GM21367 (cell line): ENCODE measurements at regions not wholly inside any gene's neighbourhood (a gene's known extent, or its start where the extent isn't known, plus 50 kb on each side); places are given as distances from the start of the nearest gene placed in this dataset.

Experiments
- ATAC-seq: cut with Tn5 transposase; IDR thresholded peaks from one replicate; pipeline ENCODE4 v1.9.1; 2021; ENCODE audit not compliant: unreplicated experiment

- ATAC-seq, result no peak
Measured at GRCh38 chr7:41475801-41476459, 227.0 kb downstream of the INHBA start.

DNA sequence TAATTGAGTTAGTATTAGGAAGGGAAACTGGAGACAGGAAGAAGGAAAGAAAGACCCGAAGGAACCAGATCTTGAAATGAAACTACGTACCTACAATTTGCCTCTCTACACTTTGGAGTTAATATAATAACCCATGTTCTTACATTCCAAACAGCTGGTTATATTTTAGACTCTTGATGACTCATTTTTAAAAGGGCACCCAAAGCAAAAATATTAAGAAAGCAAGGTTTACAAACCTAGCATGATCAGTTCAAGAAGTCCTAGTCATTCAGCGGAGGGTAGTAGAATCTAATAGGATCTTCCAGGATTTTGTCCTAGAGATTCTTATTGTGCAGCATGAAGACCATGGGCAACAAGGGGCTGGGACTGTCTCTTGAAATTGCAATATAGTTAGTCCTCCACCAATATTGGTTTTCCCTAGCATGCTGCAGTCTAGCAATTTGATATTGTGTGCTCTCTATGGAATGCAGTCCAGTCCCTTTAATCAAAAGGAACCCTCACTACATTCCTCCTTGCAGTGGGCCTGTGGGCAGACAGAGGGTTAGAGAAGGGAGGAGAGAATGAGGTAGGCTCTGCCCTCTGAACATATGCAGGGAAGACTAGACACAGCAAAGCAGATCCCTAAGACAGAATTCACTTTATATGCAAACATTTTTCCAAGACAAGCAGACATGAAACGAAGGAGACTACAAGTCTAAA is 230.3 kb downstream of the INHBA start:
- no peak for ATAC-seq

DNA sequence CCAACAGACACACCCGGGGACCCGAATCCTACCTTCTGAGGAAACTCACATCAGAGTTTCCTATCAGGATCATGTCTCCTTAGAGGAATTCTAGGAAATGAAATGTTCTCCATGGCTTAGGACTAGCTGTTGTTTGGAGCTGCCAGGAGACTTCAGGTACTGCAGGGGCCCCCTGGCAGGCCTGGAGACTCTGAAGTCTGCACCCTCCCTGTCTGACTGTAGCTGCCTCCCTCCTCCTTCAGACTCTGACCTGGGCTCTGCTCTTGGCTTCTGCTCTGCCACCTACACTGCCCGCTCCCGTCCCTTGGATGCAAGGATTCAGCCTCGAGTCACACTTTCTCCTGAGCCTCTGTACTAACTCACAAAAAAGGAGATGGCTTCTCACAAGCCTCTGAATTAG is 232.8 kb downstream of the INHBA start:
- no peak for ATAC-seq

- no peak for ATAC-seq
Measured at GRCh38 chr7:41467596-41467995, 235.3 kb downstream of the INHBA start.

GRCh38 chr7:41466760-41467384 is 236.0 kb downstream of the INHBA start:
- ATAC-seq, result no peak

DNA sequence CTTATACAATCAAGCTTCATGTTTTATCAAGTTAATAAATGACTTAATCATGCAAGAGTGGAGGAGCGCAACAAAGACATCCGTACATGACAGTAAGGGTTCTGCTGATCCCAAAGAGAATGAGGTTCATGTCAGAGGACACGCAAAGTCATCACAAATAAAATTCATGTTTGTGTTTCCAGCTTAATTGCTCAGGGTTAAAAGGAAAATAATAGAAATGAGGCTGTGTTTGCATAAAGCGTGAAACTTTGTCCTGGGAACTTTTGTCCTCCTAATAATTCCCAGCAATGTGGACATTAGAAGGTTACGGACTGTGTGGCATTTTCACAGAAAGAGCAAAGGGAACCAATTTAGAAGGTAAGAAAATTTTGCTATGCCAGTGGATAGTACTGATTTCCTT is 237.3 kb downstream of the INHBA start:
- no peak for ATAC-seq

DNA sequence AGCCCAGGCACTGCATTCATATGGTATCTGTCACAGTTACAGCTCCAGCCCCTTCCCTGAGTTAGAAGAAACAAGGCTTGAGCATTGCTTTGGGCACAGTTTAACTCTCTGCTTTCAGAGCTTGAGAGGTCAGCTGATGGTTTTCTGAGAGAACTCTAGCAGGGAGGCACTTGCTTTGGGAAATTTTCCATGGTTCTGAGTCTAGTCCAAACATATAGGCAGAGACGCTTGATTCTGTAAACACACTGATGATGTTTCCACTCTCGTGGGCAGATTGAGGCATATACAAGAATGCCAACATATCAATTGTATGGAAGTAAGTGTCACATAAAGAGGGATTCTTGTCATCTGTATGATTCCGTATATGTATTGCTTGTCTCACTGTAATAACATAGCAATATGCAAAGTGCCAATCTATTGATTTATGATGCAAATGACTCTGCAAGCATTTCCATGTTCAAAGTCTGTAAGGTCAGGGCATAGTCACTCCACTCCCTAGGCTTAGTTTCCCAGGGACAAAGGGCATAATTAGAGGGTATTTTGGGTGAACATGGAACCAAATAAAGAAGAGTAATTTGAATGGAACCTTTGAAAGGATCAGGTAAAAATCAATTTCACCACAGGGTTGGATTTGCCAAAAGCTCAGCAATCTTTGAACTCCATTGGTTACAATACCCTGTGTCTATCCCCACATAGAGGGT is 239.0 kb downstream of the INHBA start:
- ATAC-seq, result no peak

- no peak for ATAC-seq
Measured at GRCh38 chr7:41459623-41460261, 243.1 kb downstream of the INHBA start.

DNA sequence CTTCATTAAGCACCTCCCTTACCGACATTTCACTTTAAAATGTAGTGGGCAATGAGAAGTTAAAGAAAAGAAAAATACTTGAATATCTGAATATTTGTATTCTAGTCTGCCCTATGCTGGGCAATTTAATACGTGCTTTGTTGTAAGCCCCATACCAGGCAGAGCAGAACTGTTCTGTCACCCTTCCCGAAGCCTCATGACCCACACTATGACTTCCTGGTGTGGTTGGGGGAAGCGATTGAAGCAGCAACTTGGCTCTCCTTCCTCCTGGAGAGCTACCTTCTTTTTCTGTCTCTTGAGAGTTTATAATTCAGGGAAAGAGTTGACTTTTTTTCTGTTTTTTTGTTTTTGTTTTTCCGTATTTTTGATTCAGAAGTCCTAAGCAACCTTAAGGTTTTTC is 243.7 kb downstream of the INHBA start:
- no peak for ATAC-seq

DNA sequence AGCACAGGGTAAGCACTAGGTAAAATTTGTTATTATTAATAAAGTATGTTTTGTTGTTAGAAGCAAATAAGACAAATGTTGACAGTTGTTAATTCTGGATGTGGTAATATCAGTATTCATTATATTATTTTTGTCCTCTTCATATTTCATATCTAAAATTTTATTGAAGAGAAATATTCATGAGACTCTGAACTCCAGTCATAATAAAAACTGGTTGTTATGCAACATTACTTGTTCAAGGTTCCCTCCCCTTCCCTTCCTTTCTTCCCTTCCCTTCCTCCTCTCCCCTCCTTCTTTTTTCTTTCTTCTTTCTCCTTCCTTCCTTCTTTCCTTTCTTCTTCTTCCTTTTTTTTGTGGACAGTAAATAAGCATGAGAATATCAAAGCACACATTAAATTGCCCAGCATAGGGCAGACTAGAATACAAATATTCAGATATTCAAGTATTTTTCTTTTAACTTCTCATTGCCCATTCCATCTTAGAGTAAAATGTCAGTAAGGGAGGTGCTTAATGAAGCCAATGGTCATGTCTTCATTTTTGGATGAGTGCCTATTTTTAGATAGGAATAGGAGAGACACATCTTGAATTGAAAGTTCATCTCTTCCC is 245.0 kb downstream of the INHBA start:
- no peak for ATAC-seq

- ATAC-seq, result no peak
Measured at GRCh38 chr7:41451826-41452225, 251.1 kb downstream of the INHBA start.

DNA sequence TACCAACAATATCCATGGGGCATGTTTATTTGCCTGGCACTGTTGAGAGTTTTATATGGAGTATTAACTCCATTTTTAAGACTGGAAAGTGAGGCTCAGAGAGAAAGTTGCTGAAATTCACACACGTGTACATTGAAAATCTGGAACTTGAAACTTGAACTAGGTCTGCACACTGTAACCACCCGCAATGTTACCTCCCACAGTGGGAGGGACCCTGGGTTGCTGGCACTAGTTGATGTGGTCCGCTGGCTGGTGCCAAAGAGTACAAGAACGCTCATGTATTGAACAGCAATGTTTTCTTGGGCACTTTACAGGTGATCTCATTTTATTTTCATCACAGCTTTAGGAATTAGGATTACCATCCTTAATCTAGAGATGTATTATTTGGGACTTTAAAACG is 253.2 kb downstream of the INHBA start:
- ATAC-seq, result no peak

DNA sequence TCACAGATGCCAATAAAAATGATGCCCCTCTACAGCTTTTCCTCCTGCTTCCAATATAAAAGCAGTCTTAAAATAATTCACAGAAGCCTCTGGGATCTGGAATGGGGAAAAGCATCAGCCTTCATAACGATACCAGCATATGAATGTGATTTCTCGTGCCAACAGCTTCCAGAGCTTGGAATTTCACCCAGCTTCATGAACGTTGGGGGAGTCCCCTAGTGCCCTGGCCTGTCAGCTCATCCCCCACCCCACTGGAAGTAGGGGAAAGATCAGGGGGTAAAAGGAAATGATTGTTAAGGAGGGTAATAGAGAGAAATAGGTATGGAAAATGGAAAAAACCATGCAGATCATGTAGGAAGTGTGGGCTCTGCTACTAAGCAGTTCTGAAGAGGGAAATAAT is 253.6 kb downstream of the INHBA start:
- no peak for ATAC-seq

- ATAC-seq, result no peak
Measured at GRCh38 chr7:41448104-41448503, 254.8 kb downstream of the INHBA start.

GRCh38 chr7:41447450-41448042 is 255.3 kb downstream of the INHBA start:
- no peak for ATAC-seq

- no peak for ATAC-seq
Measured at GRCh38 chr7:41446606-41447449, 256.1 kb downstream of the INHBA start.

GRCh38 chr7:41445946-41446345 is 256.9 kb downstream of the INHBA start:
- ATAC-seq, result no peak

DNA sequence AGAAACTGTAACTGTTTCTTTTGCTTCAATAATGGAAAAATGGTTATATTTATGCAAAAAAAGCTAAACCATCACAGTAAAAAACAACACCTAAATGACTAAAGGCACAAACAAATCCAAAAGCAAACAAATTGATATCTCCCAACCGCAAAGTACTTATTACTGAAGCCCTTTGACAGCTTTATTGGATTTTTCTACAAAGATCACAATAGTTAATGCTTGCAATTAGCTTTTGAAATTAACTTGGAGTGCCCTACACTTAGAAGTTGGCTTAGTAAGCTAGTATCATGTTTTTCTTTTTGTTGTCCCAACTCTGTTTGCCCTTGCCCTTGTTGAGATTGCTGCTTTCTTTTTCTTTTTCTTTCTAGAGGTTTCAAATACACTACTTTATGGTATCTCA is 257.5 kb downstream of the INHBA start:
- no peak for ATAC-seq

- no peak for ATAC-seq
Measured at GRCh38 chr7:41439515-41439879, 263.4 kb downstream of the INHBA start.
